ENCODE measurements at regions not wholly inside any gene's neighbourhood (a gene's known extent, or its start where the extent isn't known, plus 50 kb on each side); places are given as distances from the start of the nearest gene placed in this dataset.

DNA sequence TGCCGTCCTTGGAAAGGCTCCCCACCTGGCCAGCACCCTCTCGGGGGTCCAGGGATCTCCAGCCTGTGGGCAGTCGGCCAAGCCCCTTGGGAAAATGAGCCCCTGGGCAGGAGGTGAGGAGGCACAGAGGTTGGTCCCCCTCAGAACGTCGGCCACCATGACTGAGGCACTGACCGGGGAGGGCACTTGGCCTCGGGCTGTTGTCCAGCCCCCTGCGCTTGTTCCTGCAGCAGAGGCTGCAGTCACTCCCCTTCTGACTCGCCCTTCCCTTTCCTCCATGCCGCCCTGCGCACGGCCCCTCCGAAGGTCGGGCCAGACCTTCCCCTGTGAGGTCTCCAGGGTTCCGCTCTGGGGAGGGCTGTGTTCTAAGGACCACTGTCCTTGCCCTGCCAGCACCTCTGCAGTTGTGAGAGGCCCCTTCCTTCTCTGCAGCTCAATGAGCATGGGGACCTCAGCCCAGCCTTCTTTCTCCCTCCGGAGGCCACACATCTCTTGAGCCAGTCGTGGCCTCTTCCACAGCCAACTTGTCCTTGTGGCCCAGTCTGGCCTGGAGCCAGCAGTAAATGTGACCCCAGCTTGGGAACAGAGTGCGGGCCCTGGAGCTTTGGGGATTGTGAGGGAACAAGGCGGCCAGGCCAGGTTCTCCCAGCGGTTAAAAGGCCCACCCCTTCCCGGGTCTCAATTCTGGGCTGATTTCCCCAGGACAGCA, 195.5 kb downstream of the DLL1 start:
- TF ChIP-seq, protein P1, sequence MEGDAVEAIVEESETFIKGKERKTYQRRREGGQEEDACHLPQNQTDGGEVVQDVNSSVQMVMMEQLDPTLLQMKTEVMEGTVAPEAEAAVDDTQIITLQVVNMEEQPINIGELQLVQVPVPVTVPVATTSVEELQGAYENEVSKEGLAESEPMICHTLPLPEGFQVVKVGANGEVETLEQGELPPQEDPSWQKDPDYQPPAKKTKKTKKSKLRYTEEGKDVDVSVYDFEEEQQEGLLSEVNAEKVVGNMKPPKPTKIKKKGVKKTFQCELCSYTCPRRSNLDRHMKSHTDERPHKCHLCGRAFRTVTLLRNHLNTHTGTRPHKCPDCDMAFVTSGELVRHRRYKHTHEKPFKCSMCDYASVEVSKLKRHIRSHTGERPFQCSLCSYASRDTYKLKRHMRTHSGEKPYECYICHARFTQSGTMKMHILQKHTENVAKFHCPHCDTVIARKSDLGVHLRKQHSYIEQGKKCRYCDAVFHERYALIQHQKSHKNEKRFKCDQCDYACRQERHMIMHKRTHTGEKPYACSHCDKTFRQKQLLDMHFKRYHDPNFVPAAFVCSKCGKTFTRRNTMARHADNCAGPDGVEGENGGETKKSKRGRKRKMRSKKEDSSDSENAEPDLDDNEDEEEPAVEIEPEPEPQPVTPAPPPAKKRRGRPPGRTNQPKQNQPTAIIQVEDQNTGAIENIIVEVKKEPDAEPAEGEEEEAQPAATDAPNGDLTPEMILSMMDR (IDR thresholded peaks at IDR 0.05; ENCODE audit: insufficient read depth, low read length, poor library complexity, severe bottlenecking): no peak
- no peak for TF ChIP-seq EZH2phosphoT487 (conservative IDR thresholded peaks at IDR 0.05; ENCODE audit: low read length)

Data from SU-DHL-6 (cell line).